ENCODE measurements at regions not wholly inside any gene's neighbourhood (a gene's known extent, or its start where the extent isn't known, plus 50 kb on each side); places are given as distances from the start of the nearest gene placed in this dataset.

DNA sequence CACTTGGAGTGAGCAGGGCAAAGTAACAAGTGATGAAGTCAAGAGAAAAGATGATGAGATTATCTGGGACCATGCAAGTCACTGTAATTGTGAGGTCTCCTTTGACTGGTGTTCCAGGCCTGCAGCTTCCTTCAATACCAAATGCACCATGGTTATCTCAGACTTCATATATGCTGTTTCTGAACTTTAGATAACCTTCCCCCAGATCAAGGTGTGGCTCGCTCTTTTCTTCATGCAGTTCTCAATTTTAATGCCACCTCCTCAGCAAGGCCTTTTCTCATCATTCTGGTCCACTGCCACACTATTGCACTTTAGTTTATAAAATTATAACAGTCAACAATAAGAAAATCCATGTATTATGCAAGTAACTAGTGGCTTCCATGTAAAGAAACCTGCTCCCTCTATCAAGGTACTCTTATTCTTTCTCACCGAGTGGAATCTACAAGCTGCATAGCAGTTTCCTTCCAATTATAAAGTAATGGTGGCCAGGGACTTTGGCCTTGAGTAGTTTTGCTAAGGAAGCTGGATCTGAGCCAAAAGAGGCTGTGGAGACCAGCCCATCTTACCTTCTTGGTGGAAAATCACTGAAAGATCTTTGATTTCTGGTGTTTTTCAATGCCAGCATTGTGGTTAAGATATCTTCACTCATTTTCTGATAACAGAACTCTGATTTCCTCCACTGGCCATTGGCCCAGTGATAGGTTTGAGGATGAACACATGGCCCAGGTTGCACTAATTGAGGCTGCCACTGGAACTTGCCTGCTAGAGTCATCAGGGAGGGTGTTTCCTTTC lies 113.6 kb downstream of the KCNE4 start:
- TF ChIP-seq, protein P1, sequence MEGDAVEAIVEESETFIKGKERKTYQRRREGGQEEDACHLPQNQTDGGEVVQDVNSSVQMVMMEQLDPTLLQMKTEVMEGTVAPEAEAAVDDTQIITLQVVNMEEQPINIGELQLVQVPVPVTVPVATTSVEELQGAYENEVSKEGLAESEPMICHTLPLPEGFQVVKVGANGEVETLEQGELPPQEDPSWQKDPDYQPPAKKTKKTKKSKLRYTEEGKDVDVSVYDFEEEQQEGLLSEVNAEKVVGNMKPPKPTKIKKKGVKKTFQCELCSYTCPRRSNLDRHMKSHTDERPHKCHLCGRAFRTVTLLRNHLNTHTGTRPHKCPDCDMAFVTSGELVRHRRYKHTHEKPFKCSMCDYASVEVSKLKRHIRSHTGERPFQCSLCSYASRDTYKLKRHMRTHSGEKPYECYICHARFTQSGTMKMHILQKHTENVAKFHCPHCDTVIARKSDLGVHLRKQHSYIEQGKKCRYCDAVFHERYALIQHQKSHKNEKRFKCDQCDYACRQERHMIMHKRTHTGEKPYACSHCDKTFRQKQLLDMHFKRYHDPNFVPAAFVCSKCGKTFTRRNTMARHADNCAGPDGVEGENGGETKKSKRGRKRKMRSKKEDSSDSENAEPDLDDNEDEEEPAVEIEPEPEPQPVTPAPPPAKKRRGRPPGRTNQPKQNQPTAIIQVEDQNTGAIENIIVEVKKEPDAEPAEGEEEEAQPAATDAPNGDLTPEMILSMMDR (IDR thresholded peaks at IDR 0.05; ENCODE audit: low read depth, low read length, missing input control): no peak
- TF ChIP-seq EGR1 (IDR thresholded peaks at IDR 0.05; ENCODE audit: low read depth in 2 of 2) (no peak), YY1 (IDR thresholded peaks at IDR 0.05) (no peak)
- TF ChIP-seq, protein P2, sequence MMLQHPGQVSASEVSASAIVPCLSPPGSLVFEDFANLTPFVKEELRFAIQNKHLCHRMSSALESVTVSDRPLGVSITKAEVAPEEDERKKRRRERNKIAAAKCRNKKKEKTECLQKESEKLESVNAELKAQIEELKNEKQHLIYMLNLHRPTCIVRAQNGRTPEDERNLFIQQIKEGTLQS (IDR thresholded peaks at IDR 0.05): no peak

Data from liver (tissue), 3 donors.